Hepatocyte (in vitro differentiated cells): ENCODE measurements at regions not wholly inside any gene's neighbourhood (a gene's known extent, or its start where the extent isn't known, plus 50 kb on each side); places are given as distances from the start of the nearest gene placed in this dataset.

Experiments used
- DNase-seq: peaks from one replicate; pipeline ENCODE4 v3.0.0-alpha.2; 2016; ENCODE audit warnings: low spot score
- H2AFZ ChIP-seq: fragments of 200-600 bp; sonication (generic); 2 replicates; pipeline ENCODE4 v1.6.0; 2016; ENCODE audit warnings: antibody characterized with exemption, mild to moderate bottlenecking
- H3K27ac ChIP-seq: fragments of 200-600 bp; sonication (generic); 2 replicates; pipeline ENCODE4 v1.5.1; 2016; ENCODE audit warnings: mild to moderate bottlenecking
- H3K27me3 ChIP-seq: fragments of 200-600 bp; sonication (generic); 2 replicates; pipeline ENCODE4 v1.6.1; 2016
- H3K36me3 ChIP-seq: fragments of 200-600 bp; sonication (generic); replicated peaks from 2 replicates; pipeline ENCODE4 v1.5.1; 2016; ENCODE audit warnings: low read depth; ENCODE audit not compliant: insufficient read depth
- H3K4me1 ChIP-seq: fragments of 200-600 bp; sonication (generic); 2 replicates; pipeline ENCODE4 v1.5.1; 2016; ENCODE audit warnings: mild to moderate bottlenecking, moderate library complexity; ENCODE audit not compliant: insufficient read depth
- H3K4me2 ChIP-seq: fragments of 200-600 bp; sonication (generic); 2 replicates; pipeline ENCODE4 v1.6.0; 2016
- H3K4me3 ChIP-seq: fragments of 200-600 bp; sonication (generic); 2 replicates; pipeline ENCODE4 v1.5.1; 2016; ENCODE audit warnings: mild to moderate bottlenecking
- H3K79me2 ChIP-seq: fragments of 200-600 bp; sonication (generic); 2 replicates; pipeline ENCODE4 v1.6.0; 2017; ENCODE audit warnings: mild to moderate bottlenecking
- H3K9me2 ChIP-seq: fragments of 200-600 bp; sonication (generic); replicated peaks from 2 replicates; pipeline ENCODE4 v1.6.0; 2017; ENCODE audit warnings: mild to moderate bottlenecking; ENCODE audit not compliant: insufficient read depth
- H3K9me3 ChIP-seq: fragments of 200-600 bp; sonication (generic); 2 replicates; pipeline ENCODE4 v1.5.1; 2016; ENCODE audit warnings: low read depth, mild to moderate bottlenecking
- H4K20me1 ChIP-seq: fragments of 200-600 bp; sonication (generic); 2 replicates; pipeline ENCODE4 v1.6.0; 2016; ENCODE audit warnings: mild to moderate bottlenecking; ENCODE audit not compliant: insufficient read depth, poor library complexity, severe bottlenecking
- CTCF ChIP-seq: fragments of 200-600 bp; sonication (generic); IDR thresholded peaks from 2 replicates; pipeline ENCODE4 v1.5.1; 2016; ENCODE audit warnings: antibody characterized with exemption, mild to moderate bottlenecking; ENCODE audit not compliant: poor library complexity
- EZH2 ChIP-seq: fragments of 200-600 bp; sonication (generic); IDR thresholded peaks from 2 replicates; pipeline ENCODE4 v1.6.1; 2016; ENCODE audit warnings: antibody characterized with exemption, mild to moderate bottlenecking, borderline replicate concordance
- EZH2phosphoT487 ChIP-seq: fragments of 200-600 bp; sonication (generic); IDR thresholded peaks from one replicate; pipeline ENCODE4 v1.6.1; 2018; ENCODE audit warnings: antibody characterized with exemption, mild to moderate bottlenecking, low read depth, moderate library complexity; ENCODE audit not compliant: unreplicated experiment, severe bottlenecking
- WGBS: methylation state at CpG from one replicate; pipeline ENCODE4 v1.1.6; 2016; ENCODE audit warnings: low lambda C conversion rate; ENCODE audit errors: missing lambda C conversion rate; 5-methylcytosine and 5-hydroxymethylcytosine counted together

- WGBS, result 95% methylated on average over 1 of the region's 1 CpG
- Histone ChIP-seq H3K4me2 (no peak overlapping the region), H3K27ac (no peak overlapping the region), H3K4me1 (no peaks in the 10 kb centered on the region), H3K9me2 (no peaks in the 10 kb centered on the region), H3K27me3 (peaks cover 11% of the 10 kb centered on the region), H3K79me2 (no peaks in the 10 kb centered on the region), H3K36me3 (no peaks in the 10 kb centered on the region), H4K20me1 (no peaks in the 10 kb centered on the region), H3K4me3 (no peak overlapping the region), H3K9me3 (no peaks in the 10 kb centered on the region), H2AFZ (no peak overlapping the region)
- TF ChIP-seq CTCF, result no peak
- TF ChIP-seq EZH2, result no peak
- TF ChIP-seq EZH2phosphoT487, result no peak
- DNase-seq, result no peak
Measured at GRCh38 chr20:20834008-20834407, 121.6 kb upstream of the RALGAPA2 start.

DNA sequence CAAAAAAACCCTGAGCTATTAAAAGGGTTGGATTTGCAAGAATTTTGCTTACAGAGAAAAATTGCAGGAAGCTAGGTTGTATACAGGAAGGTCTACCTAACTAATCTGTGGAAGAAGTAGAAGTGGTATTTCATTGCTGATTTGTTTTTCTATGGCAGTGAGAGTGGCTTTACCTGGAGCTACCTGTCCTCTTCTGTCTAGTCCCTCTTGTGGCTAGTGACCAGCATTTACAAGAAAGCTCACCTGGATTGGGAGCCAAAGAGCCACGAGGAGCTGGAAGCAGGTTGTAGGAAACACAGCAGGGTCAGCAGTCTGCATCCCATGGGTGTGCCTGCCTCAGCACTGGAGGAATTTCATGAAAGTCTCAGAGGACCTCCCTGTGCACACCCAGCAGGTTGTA, 120.3 kb upstream of the RALGAPA2 start:
- Histone ChIP-seq H3K79me2 (no peaks in the 10 kb centered on the region), H2AFZ (no peak overlapping the region), H3K36me3 (no peaks in the 10 kb centered on the region), H3K4me2 (no peak overlapping the region), H3K9me3 (no peaks in the 10 kb centered on the region), H3K9me2 (no peaks in the 10 kb centered on the region), H3K27ac (no peak overlapping the region), H4K20me1 (no peaks in the 10 kb centered on the region), H3K27me3 (peaks cover 11% of the 10 kb centered on the region), H3K4me3 (no peak overlapping the region), H3K4me1 (no peaks in the 10 kb centered on the region)
- WGBS, result 39% methylated on average over 1 of the region's 1 CpG
- no peak for DNase-seq
- TF ChIP-seq EZH2phosphoT487 (no peak), EZH2 (no peak), CTCF (no peak)

DNA sequence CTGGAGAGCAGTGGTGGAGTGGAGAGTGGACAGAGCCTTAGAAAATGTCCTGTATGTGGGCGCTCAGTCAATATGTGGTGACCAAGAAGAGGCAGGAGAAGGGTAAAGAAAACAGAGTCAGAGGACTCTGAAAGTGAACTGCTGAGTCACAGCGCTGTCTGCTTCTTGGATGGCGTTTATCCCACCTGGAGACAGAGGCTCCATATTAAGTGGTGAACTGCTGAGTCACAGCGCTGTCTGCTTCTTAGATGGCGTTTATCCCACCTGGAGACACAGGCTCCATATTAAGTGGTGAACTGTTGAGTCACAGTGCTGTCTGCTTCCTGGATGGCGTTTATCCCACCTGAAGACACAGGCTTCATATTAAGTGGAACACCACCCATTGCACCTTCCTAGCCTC, 119.3 kb upstream of the RALGAPA2 start:
- Histone ChIP-seq H3K79me2 (no peaks in the 10 kb centered on the region), H3K27me3 (peaks cover 13% of the 10 kb centered on the region), H2AFZ (no peak overlapping the region), H3K9me3 (no peaks in the 10 kb centered on the region), H3K4me3 (no peak overlapping the region), H4K20me1 (no peaks in the 10 kb centered on the region), H3K4me2 (no peak overlapping the region), H3K36me3 (no peaks in the 10 kb centered on the region), H3K9me2 (no peaks in the 10 kb centered on the region), H3K27ac (no peak overlapping the region), H3K4me1 (no peaks in the 10 kb centered on the region)
- TF ChIP-seq EZH2 (no peak), CTCF (no peak), EZH2phosphoT487 (no peak)
- DNase-seq, result no peak
- 89% methylated on average over 6 of the region's 6 CpGs for WGBS

- Histone ChIP-seq H2AFZ (no peak overlapping the region), H3K4me1 (no peaks in the 10 kb centered on the region), H4K20me1 (no peaks in the 10 kb centered on the region), H3K27ac (no peak overlapping the region), H3K9me2 (no peaks in the 10 kb centered on the region), H3K79me2 (no peaks in the 10 kb centered on the region), H3K27me3 (peaks cover 7% of the 10 kb centered on the region), H3K9me3 (no peaks in the 10 kb centered on the region), H3K4me2 (no peak overlapping the region), H3K36me3 (no peaks in the 10 kb centered on the region), H3K4me3 (no peak overlapping the region)
- DNase-seq, result no peak
- TF ChIP-seq EZH2phosphoT487 (no peak), EZH2 (no peak), CTCF (no peak)
- WGBS, result 79% methylated on average over 2 of the region's 2 CpGs
Measured at GRCh38 chr20:20829681-20830080, 117.2 kb upstream of the RALGAPA2 start.
